Activated CD8-positive, alpha-beta memory T cell treated with anti-CD3 and anti-CD28 coated beads, Interleukin-2, amount 50 U/mL, for 1 hour (primary cell): ENCODE measurements at regions not wholly inside any gene's neighbourhood (a gene's known extent, or its start where the extent isn't known, plus 50 kb on each side); places are given as distances from the start of the nearest gene placed in this dataset.
A peak's percentile ranks its signal among the peaks of the same experiment; 100 is the strongest.

Source experiments
- DNase-seq: peaks from one replicate; pipeline ENCODE4 v3.0.0-alpha.2; 2020; ENCODE audit errors: extremely low read depth

DNA sequence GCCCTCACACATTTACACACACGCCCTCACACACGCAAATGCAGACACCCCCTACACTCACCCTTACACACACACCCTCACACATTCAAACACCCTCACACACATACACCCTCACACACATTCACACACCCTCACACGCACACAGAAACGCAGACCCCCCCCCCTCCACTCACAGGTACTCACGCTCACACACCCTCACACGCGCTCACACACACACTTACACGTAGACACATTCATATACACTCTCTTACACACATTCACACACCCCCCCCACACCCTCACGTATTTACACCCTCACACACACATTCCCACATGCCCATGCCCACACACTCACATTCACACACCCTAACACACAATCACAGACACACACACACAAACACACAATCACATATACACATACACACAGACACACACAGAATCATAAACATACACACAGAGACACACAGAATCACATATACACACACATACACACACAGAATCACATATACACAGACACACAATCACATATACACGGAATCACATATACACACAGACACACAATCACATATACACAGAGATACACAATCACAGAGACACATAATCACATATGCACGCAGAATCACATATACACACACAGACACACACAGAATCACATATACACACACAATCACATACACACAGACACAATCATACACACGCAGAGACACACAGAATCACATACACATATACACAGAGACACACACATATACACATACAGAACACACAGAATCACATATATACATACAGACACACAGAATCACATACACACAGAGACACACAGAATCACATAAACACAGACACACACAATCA, 250.1 kb upstream of the RPL38 start:
- no peak for DNase-seq

DNA sequence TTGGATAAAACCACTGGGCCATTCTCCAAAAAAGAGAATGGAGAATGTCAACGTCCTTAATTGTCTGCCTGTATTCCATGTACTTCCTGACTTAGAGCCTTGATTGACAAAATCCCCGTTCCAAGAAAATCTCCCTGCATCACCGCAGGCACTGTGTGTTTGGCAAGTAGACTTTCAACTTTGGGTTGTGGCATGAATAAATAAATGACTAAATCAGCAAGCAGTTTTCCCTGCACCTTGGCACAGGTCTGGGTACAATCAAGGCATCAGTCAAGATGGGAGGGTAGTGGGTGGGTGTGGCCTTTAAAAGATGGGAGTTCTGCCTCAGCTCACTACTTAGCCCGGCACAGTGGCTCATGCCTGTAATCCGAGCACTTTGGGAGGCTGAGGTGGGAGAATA, 248.5 kb upstream of the RPL38 start:
- no peak for DNase-seq

DNA sequence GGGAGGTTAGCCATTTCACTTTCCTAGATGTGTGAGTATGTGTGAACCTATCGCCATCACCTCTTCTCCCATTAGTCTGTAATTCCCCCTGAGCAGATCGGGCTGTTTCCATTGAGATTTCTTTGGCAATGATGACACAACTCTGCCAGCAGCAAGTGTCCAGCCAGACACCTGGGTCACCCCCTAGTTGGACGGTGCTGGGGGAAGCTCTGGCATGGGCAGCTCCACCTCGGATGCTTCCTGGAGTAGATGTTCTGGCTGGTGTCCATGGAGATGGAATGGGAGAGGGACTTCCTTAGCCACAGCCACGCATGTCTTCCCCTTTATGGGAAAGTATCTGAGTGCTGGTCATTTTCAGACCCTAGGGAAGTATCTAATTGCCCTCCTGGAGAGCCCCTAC, 247.9 kb upstream of the RPL38 start:
- DNase-seq: no peak

- DNase-seq: no peak
Measured at GRCh38 chr17:73956169-73956568, 247.3 kb upstream of the RPL38 start.

GRCh38 chr17:73956595-73957465, 246.6 kb upstream of the RPL38 start:
- peak; percentile 31 for DNase-seq

DNA sequence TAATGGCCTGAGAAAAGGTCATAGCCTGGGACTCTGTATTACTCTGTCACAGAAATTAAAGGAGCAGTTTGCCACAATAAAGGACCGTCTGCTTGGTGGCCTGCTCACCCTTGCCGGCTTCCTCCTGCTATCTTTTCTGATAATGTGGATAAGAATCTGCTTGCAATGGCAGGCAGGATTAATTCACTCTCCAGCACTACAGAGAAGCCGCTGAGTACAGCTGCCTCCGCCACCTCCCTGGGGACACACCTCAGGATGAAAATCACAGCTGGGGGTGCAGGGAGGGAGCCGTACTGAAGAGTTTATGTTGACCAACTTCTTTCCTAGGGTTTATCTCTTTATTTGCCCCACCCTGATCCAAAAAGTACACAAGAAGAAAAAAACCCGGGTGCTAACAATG, 245.9 kb upstream of the RPL38 start:
- no peak for DNase-seq

- no peak for DNase-seq
Measured at GRCh38 chr17:73958453-73958852, 245.0 kb upstream of the RPL38 start.

- DNase-seq: no peak
Measured at GRCh38 chr17:73960469-73960868, 243.0 kb upstream of the RPL38 start.

DNA sequence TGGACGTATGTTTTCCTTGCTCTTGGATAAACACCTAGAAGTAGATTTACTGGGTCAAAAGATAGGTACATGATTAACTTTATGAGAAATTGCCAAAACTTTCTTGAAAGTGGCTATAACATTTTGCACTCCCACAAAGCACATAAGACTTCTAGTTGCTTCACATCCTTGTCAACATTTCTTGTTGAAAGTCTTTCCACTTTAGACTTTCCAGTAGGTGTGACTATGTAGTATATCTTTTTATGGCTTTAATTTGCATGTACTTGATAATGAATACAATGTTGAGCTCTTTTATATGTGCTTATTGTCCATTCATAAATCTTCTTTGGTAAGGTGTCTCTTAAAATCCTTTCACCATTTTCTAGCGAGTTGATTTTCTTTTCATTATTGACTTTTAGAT, 241.2 kb upstream of the RPL38 start:
- DNase-seq: no peak

GRCh38 chr17:73968680-73969079, 234.8 kb upstream of the RPL38 start:
- no peak for DNase-seq

DNA sequence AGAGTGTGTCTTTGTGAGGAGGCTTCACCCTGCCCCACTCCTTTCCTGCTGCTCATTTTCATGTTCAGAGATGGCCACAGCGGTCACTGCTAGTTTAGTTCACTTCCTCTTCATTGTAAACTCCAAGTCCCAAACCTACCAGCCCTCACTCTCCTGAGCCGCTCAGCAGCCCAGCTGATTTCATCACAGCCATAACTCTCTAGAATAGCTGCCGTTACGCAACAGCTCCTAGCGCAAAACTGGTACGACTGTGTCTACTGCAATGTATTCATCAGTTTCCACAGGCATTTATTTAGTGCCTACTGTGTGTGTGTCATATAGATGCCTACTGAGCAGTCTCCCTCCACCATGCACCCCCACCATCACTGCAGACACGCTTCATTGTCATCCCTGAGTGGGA, 233.5 kb upstream of the RPL38 start:
- DNase-seq: no peak

DNA sequence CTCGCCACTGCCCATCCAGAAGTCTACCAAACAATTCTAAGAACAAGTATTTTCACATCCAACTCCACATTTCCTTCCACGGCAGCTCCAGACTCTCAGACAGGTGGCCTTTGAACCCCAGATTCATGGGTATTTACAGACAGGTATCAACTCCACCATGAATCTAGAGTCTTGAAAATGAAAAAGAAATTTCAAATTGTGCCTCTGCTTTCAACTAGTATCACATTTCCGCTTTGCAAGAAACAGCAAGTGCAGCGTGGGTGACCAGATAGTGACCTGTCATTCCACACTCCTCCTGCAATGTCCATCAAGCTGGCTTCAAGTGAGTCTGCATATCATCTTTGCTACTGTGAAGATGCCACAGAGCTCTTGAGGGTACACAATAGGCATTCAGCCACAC, 232.4 kb upstream of the RPL38 start:
- no peak for DNase-seq

DNA sequence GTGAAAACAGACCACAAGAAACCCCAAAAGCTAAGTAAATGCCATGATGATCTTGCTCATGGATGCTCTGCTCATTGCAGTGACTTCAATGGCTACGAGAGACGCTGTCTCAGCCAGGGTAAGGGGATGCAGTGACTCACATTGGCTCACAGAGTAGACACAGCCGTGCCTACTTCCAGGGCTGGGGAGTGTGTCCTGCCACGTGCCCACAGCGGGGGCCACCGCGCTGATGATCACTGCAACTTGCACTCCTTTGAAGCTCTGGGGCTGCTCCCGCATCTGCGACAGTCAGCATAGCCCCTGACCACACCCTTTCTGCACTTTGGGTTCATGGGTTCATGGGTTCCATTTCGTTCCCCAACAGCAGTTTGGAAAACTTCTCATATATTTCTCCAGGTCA, 231.4 kb upstream of the RPL38 start:
- no peak for DNase-seq

DNA sequence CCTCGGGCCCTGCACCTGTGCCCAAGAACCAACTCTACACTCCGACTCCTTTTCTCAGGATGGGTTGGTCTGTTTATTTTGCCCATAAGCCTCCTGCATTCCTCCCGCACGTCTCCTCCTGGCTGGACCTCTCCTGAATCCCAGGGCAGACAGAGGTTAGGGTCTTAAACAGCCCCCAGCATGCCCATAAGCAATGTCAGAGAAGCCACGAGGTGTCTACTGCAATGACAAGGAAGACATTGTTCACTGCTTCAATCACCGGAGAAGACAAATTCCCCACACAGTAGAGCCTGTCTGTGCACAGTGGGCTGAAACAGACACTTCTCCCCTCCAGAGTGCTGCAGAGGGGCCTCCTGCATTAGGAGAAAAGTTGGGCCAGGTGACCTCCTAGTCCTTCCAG, 230.6 kb upstream of the RPL38 start:
- no peak for DNase-seq

- no peak for DNase-seq
Measured at GRCh38 chr17:73973586-73974409, 229.7 kb upstream of the RPL38 start.

- DNase-seq: no peak
Measured at GRCh38 chr17:73974536-73974935, 228.9 kb upstream of the RPL38 start.

GRCh38 chr17:73976147-73976546, 227.3 kb upstream of the RPL38 start:
- no peak for DNase-seq

GRCh38 chr17:73976676-73977521, 226.6 kb upstream of the RPL38 start:
- no peak for DNase-seq

- no peak for DNase-seq
Measured at GRCh38 chr17:73980517-73980916, 223.0 kb upstream of the RPL38 start.

DNA sequence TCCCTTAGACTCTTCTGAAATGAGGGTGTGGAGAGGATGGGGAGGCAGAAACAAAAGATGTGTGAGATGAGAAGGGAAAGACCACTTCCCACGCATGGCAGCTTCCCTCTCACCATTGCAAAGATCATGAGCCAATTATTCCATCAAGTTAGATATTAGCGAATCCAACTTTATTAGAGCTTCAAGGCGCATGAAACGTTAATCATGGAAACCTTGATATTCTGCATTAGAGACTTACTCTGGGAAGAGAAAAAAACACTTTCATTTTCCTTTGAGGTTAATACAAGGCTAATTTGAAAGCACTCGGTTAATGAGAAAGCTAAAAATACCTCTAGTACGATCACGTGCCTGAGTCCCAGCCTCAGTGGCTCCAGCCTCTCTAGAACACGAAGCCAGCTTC, 220.6 kb upstream of the RPL38 start:
- no peak for DNase-seq
